ENCODE measurements at regions not wholly inside any gene's neighbourhood (a gene's known extent, or its start where the extent isn't known, plus 50 kb on each side); places are given as distances from the start of the nearest gene placed in this dataset.

DNA sequence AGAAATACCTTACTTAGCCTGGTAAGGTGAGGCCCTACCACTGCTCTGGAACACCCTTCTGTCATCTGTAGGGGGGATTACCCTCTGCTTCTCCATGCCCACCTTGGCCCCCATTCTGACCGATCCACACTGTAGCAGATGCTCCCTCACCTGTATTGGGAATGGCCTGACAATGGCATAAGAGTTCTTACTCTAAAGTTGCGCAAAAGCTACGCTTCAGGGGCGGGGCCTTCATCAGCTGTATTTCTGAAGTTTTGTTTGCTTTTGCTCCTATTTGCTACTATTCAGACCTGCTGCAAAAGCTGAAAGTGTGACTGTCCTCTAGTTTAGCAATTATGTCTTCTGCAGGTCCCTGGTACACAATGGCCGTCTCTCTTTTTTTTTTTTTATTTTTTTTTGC lies 252.6 kb downstream of the TLE3 start:
- TF ChIP-seq POLR2AphosphoS5 (IDR thresholded peaks at IDR 0.05): no peak
- TF ChIP-seq POLR2A (IDR thresholded peaks at IDR 0.05): no peak
